ENCODE measurements at regions not wholly inside any gene's neighbourhood (a gene's known extent, or its start where the extent isn't known, plus 50 kb on each side); places are given as distances from the start of the nearest gene placed in this dataset.
"Not testable (repeated sequence)": the region's sequence is repeated elsewhere in the genome, so short reads cannot be mapped to it uniquely, and the experiment has no call there.

GRCh38 chr5:101647861-101648260, 648.2 kb downstream of the SLCO4C1 start:
- no peak for DNase-seq (ENCODE audit: low spot score)

GRCh38 chr5:101643794-101644193, 652.3 kb downstream of the SLCO4C1 start:
- no peak for DNase-seq (ENCODE audit: low spot score)

- DNase-seq (ENCODE audit: low spot score) = no peak
Measured at GRCh38 chr5:101637599-101637998, 658.5 kb downstream of the SLCO4C1 start.

- not testable (repeated sequence) for DNase-seq (ENCODE audit: low spot score)
Measured at GRCh38 chr5:101627770-101628169, 668.3 kb downstream of the SLCO4C1 start.

GRCh38 chr5:101626572-101626971, 669.5 kb downstream of the SLCO4C1 start:
- no peak for DNase-seq (ENCODE audit: low spot score)

DNA sequence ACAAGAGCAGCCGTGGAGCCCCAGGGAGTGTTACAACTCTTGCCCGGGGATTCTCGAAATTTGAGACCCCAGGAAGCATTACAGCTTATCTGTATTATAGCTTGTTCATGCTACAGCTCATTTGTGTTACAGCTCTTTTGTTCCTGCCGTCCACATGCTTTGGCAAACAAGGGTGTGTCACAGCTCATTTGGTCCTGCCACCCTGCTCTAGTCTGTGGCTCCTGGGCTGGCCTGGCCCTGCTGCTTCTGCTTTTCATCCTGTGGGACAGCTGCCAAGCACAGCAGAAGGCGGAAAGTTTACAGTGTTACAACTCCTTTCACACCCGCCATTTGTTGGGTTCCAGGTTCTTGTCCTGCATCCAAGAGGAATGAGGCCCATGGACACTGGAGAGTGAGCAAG, 685.0 kb downstream of the SLCO4C1 start:
- no peak for DNase-seq (ENCODE audit: low spot score)

DNA sequence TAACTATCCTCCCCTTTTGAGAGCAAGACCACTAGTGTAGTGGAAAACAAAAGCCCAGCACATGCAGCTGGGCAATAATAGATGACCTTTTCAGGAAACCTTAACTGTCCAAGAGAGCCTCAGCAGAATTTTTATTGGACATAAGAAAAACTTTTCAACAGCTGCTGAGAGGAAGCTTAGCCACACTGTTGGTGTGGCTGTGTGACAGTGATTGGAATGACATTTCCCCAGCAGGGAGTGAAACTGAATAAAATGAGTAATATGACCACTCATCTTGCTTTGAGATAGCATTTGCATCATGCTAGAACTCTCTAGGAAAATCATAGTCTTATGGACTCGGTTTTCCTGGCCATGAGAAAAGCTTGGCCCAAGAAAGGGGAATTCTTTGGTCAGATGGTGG, 687.8 kb downstream of the SLCO4C1 start:
- no peak for DNase-seq (ENCODE audit: low spot score)

- no peak for DNase-seq (ENCODE audit: low spot score)
Measured at GRCh38 chr5:101605700-101606099, 690.4 kb downstream of the SLCO4C1 start.

DNA sequence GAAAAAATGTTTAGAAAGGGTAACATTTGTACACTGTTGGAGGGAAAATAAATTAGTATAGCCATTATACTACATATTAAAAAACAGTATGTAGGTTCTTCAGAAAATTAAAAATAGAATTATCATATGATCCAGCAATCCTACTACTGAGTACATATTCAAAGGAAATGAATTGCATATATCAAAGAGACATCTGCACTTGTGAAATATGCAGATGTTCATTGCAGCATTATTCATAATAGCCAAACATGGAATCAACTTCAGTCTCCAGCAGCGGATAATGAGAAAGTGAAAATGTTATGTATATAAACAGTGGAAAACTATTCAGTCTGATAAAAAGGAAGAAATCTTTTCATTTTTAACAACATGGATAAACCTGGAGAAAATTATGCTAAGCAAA, 695.5 kb downstream of the SLCO4C1 start:
- DNase-seq (ENCODE audit: low spot score) = no peak

DNA sequence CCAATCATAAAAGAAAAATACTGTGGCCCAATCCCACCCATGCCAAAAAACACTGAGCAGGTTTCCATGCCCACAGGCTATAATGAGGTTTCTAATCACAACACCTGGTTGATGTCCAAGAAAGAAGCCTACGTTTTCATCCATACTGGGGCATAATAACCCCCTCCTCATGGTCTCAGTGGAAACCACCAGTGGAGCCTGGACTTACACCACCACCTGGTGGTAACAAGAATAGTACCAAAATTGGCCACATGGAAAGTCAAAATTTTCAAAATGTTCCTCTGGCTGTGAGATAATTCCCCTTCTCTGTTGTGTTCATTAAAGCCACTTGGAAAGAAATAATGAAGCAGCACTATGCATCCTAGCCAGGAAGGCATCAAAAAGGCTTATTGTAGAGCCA, 687.3 kb upstream of the ST8SIA4 start:
- DNase-seq (ENCODE audit: low spot score) = no peak

DNA sequence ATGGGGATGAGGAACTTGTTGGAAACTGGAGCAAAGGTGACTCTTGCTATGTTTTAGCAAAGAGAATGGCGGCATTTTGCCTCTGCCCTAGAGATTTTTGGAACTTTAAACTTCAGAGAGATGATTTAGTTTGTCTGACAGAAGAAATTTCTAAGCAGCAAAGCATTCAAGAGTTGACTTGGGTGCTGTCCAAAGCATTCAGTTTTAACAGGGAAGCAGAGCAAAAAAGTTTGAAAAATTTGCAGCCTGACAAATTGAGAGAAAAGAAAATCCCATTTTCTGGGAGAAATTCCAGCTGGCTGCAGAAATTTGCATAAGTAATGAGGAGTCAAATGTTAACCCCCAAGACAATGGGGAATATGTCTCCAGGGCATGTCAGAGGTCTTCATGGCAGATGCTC, 682.3 kb upstream of the ST8SIA4 start:
- DNase-seq (ENCODE audit: low spot score) = no peak

DNA sequence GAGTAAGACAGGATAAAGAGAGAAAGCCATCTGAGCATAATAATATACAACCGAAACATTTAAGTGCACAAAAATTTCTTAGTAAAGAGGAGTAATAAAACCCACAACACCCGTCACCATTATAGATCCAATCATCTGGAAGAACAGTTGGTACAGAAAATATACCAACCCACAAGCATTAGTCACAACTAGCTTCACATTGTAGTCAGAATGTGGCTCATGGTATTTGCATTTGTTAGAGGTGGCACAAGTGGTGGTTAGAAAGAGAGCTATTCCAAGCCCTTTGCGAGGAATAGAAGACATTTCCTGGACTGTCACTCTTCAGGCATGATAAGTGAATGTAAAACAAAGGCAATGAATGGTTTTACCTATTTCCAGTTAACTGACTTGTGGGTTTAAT, 677.5 kb upstream of the ST8SIA4 start:
- DNase-seq (ENCODE audit: low spot score) = no peak

GRCh38 chr5:101574017-101574416, 670.9 kb upstream of the ST8SIA4 start:
- no peak for DNase-seq (ENCODE audit: low spot score)

DNA sequence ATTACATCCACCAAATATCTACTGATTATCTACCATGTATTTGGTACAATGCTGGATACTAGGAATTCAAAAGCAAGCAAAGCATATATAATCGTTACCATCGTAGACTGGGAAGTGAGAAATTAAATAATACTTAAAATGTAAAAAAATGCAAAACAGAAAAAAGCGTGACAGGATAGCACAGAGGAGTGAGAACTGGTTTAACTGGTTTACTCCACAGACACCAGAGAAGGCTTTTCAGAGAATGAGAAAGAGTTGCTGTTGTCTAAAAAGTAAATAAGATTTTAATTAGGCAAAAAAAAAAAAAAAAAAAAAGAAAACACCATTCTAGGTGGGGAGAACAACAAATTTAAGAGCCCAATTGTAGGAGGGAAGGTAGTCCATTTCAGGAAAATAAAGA, 657.9 kb upstream of the ST8SIA4 start:
- DNase-seq (ENCODE audit: low spot score) = no peak

DNA sequence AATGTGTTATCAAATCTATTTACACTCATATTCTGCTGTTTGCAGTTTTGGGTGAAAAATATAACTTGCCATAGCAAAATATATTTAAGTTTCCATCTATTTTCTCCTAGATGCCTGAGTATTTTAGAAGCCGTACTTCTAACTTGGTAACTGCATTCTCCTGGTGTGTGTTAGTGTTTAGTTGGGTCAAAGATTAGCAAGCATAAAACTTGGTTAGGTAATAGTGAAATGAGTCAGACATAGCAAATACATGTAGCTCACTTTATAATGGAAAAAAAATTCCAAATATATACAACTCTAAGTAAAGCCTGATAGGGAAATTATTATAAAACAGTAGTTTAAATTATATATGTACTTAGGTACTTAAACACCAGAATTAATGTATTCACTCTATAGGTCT, 640.7 kb upstream of the ST8SIA4 start:
- no peak for DNase-seq (ENCODE audit: low spot score)

- no peak for DNase-seq (ENCODE audit: low spot score)
Measured at GRCh38 chr5:101539315-101539714, 636.2 kb upstream of the ST8SIA4 start.

DNA sequence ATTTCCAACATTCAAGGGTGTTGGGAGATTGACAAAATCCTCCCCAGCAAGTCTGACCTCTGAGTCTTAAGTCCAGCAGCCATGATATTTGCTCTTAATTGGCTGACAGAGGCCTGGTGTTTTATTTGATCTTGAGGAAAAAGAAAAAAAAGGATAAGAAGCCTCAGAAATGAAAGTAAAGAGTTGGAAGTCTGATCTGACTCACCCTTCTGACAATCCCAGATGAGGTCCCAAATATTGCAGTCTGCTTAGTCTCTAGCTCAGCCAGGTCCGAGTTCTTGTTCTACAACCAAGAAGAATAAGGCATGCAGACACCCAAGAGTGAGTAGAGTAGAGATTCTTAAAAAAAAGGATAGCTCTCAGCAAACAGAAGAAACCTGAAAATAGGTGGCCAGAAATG, 632.5 kb upstream of the ST8SIA4 start:
- no peak for DNase-seq (ENCODE audit: low spot score)

DNA sequence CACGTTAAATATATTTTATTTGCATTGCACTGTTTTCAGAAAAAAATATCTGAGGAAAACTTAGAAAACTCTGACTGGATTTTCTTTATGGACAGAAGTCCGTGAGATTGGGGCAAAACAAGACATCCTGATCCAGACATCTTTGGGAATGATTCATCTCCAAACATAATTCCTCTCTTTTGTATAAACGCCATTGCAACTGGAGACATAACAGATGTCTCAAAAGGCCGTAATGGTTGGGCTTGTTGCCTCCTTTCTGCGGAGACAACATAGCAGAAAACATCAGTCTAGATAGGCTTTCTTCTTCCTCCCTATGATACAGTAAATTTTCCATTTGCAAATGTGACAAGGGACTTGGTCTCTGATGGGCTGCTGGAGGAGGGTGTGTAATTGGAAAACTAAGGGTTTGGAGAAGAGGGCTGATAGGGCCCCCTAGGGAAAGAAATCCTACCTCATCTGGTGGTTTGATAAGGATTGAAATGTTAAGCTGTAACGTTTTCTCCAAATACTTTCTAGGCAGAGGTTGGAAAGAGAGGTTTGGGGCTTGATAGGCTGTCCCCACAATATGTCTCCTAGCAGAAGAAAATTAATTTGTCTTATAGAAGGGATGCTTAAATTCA, 631.5 kb upstream of the ST8SIA4 start:
- no peak for DNase-seq (ENCODE audit: low spot score)

GRCh38 chr5:101532430-101532829, 629.3 kb upstream of the ST8SIA4 start:
- no peak for DNase-seq (ENCODE audit: low spot score)

DNA sequence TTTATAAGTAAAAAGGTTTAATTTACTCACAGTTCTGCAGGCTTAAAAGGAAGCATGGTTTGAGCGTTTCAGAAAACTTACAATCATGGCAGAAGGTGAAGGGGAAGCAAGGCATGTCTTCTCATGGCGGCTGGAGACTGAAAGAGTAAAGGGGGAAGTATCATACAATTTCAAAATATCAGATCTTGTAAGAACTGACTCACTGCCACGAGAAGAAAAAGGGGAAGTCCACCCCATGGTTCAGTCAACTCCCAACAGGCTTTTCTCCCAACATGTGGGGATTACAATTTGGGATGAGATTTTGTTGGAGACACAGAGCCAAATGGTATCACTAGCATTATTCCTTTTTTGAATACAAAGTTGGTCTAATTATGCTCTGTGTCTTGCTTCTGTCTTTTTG, 627.9 kb upstream of the ST8SIA4 start:
- no peak for DNase-seq (ENCODE audit: low spot score)

DNA sequence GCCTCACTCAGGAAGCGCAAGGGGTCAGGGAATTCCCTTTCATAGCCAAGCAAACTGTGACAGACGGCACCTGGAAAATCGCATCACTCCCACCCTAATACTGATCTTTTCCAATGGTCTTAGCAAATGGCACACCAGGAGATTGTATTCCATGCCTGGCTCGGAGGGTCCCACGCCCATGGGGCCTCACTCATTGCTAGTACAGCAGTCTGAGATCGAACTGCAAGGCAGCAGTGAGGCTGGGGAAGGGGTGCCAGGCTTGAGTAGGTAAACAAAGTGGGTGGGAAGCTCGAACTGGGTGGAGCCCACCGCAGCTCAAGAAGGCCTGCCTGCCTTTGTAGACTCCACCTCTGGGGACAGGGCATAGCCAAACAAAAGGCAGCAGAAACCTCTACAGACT, 626.0 kb upstream of the ST8SIA4 start:
- DNase-seq (ENCODE audit: low spot score) = not testable (repeated sequence)

DNA sequence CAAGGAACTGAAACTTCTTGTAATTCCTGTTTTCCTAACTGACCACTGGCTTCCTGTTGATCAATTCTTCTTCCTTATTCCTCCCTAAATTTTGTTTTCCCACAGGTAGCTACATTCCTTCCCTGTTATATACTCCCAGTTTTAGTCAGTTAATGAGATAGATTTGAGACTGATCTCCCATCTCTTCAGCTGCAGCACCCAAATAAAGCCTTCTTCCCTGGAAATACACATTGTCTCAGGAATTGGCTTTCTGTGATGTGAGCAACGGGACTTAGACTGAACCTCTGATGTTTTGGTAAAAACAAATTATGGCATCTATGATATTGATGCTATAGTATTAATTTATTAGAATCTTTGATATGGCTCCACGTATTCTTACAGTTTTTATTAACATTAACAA, 617.3 kb upstream of the ST8SIA4 start:
- no peak for DNase-seq (ENCODE audit: low spot score)

DNA sequence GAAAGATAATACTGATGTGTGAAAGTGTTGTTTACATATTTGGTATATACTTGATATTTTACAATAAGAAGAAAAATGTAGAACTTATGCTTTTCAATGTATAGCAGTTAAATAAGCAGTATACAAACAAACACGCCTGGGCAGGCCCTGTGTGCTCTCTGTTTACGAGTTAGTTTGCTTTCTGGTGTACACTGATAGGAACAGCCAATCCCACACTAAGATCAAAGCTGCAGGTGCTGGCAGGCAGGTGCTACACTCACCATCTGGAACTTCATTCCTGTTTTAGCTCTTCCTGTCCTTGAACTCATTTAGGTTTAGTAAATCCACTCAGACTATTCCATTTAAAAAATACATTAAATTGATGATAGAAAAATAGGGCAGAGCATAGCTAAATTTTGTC, 614.7 kb upstream of the ST8SIA4 start:
- no peak for DNase-seq (ENCODE audit: low spot score)

GRCh38 chr5:101515721-101516120, 612.6 kb upstream of the ST8SIA4 start:
- DNase-seq (ENCODE audit: low spot score) = no peak

Measured in AG08396 (cell line).